BJ (cell line): ENCODE measurements at regions not wholly inside any gene's neighbourhood (a gene's known extent, or its start where the extent isn't known, plus 50 kb on each side); places are given as distances from the start of the nearest gene placed in this dataset.

Source experiments
- CTCF ChIA-PET: fragments of 350-600 bp; formaldehyde crosslinking; extraction: SDS; loops from one replicate; lab custom pipeline; 2021; ENCODE audit warnings: antibody characterized with exemption, inconsistent platforms; lab: Yijun Ruan, JAX
- POLR2A ChIA-PET: fragments of 300-600 bp; sonication (Branson Sonifier 250); formaldehyde crosslinking; extraction: SDS; loops from one replicate; lab custom pipeline; 2021; ENCODE audit warnings: antibody characterized with exemption; lab: Charles Lee
- DNase-seq: peaks from one replicate; pipeline ENCODE4 v3.0.0-alpha.2; 2011; ENCODE audit warnings: low read depth
- H3K27me3 ChIP-seq: 2 replicates; pipeline ENCODE4 v1.6.0; 2011; ENCODE audit warnings: low read length; ENCODE audit not compliant: control insufficient read depth, insufficient read depth
- H3K36me3 ChIP-seq: 2 replicates; pipeline ENCODE4 v1.5.1; 2011; ENCODE audit warnings: low read length; ENCODE audit not compliant: control insufficient read depth, insufficient read depth
- H3K4me3 ChIP-seq: 2 replicates; pipeline ENCODE4 v1.5.1; 2011; ENCODE audit warnings: low read depth, mild to moderate bottlenecking, control low read depth, low read length
- CTCF ChIP-seq: IDR thresholded peaks from 2 replicates; pipeline ENCODE4 v1.5.1; 2011; ENCODE audit warnings: low read depth, mild to moderate bottlenecking, control low read depth, inconsistent platforms, low read length, moderate library complexity; ENCODE audit not compliant: insufficient read depth

- ChIA-PET POLR2A (no interaction called here), CTCF (no interaction called here)
- Histone ChIP-seq H3K36me3 (no peaks in the 10 kb centered on the region), H3K4me3 (no peak overlapping the region), H3K27me3 (no peaks in the 10 kb centered on the region)
- no peak for DNase-seq
- TF ChIP-seq CTCF, result no peak
These were observed 75.8 kb upstream of the EIF5 start for GRCh38 chr14:103258211-103258610.

- ChIA-PET POLR2A (no interaction called here), CTCF (interaction anchor here (1.1 kb wide), 1 partner anchor 16 kb away, joined by 3 read pairs; no protein-coding TSS in a partner anchor)
- DNase-seq, result no peak
- Histone ChIP-seq H3K4me3 (no peak overlapping the region), H3K27me3 (no peaks in the 10 kb centered on the region), H3K36me3 (no peaks in the 10 kb centered on the region)
- TF ChIP-seq CTCF, result no peak
These were observed 74.9 kb upstream of the EIF5 start for GRCh38 chr14:103259184-103259583.

- H3K36me3 ChIP-seq, result no peaks in the 10 kb centered on the region
- H3K27me3 ChIP-seq, result no peaks in the 10 kb centered on the region
- H3K4me3 ChIP-seq, result peak overlapping the region; percentile 22
- no peak for DNase-seq
- ChIA-PET POLR2A (no interaction called here), CTCF (interaction anchor here (1.0 to 1.1 kb wide), 2 partner anchors 16 to 110 kb away, joined by 3 read pairs; no protein-coding TSS in a partner anchor)
- no peak for TF ChIP-seq CTCF
These were observed 74.0 kb upstream of the EIF5 start for GRCh38 chr14:103259801-103260628.

GRCh38 chr14:103260629-103261124, 73.4 kb upstream of the EIF5 start:
- no peaks in the 10 kb centered on the region for H3K36me3 ChIP-seq
- no peak for DNase-seq
- no peak for TF ChIP-seq CTCF
- H3K27me3 ChIP-seq, result peaks cover 3% of the 10 kb centered on the region
- peak overlapping the region; percentile 22 for H3K4me3 ChIP-seq
- POLR2A ChIA-PET, result no interaction called here
- CTCF ChIA-PET, result interaction anchor here (1.0 kb wide), 1 partner anchor 110 kb away, joined by 3 read pairs; no protein-coding TSS in a partner anchor

- no peak for TF ChIP-seq CTCF
- ChIA-PET CTCF (no interaction called here), POLR2A (no interaction called here)
- DNase-seq, result no peak
- no peak overlapping the region for H3K4me3 ChIP-seq
- peaks cover 6% of the 10 kb centered on the region for H3K27me3 ChIP-seq
- H3K36me3 ChIP-seq, result no peaks in the 10 kb centered on the region
These were observed 66.7 kb upstream of the EIF5 start for GRCh38 chr14:103267226-103267910.
